GM19238 (cell line): ENCODE measurements at regions not wholly inside any gene's neighbourhood (a gene's known extent, or its start where the extent isn't known, plus 50 kb on each side); places are given as distances from the start of the nearest gene placed in this dataset.

ENCODE experiments used
- DNase-seq: peaks from one replicate; pipeline ENCODE4 v3.0.0; 2011; ENCODE audit warnings: low spot score; ENCODE audit not compliant: insufficient read length

GRCh38 chr1:34696230-34696629 is 58.6 kb upstream of the GJB5 start:
- DNase-seq, result no peak

- no peak for DNase-seq
Observed at GRCh38 chr1:34696981-34697380, 57.9 kb upstream of the GJB5 start.

- DNase-seq, result no peak
Observed at GRCh38 chr1:34697818-34698217, 57.0 kb upstream of the GJB5 start.

- DNase-seq, result no peak
Observed at GRCh38 chr1:34701326-34702060, 53.4 kb upstream of the GJB5 start.
